RWPE1 (cell line): ENCODE measurements at regions not wholly inside any gene's neighbourhood (a gene's known extent, or its start where the extent isn't known, plus 50 kb on each side); places are given as distances from the start of the nearest gene placed in this dataset.

Source experiments
- CTCF ChIA-PET: fragments of 350-600 bp; sonication (Branson Sonifier 250); formaldehyde crosslinking; extraction: SDS; loops from one replicate; lab custom pipeline; 2021; lab: Yijun Ruan, JAX
- POLR2A ChIA-PET: fragments of 400-600 bp; formaldehyde crosslinking; extraction: SDS; loops from one replicate; lab custom pipeline; 2020; ENCODE audit warnings: antibody characterized with exemption; ENCODE audit not compliant: low non-redundant PET; lab: Yijun Ruan, JAX
- DNase-seq: peaks from one replicate; pipeline ENCODE4 v3.0.0; 2012; ENCODE audit warnings: low spot score
- H3K27ac ChIP-seq: fragments of 450-650 bp; 2 replicates; pipeline ENCODE4 v1.5.1; 2017
- CTCF ChIP-seq: fragments of 450-650 bp; conservative IDR thresholded peaks from 2 replicates; pipeline ENCODE4 v1.5.1; 2017; ENCODE audit warnings: low read depth, mild to moderate bottlenecking

GRCh38 chr6:168180548-168181011, 101.6 kb upstream of the FRMD1 start:
- no peak overlapping the region for H3K27ac ChIP-seq
- ChIA-PET CTCF (no interaction called here), POLR2A (no interaction called here)
- TF ChIP-seq CTCF, result no peak
- no peak for DNase-seq

DNA sequence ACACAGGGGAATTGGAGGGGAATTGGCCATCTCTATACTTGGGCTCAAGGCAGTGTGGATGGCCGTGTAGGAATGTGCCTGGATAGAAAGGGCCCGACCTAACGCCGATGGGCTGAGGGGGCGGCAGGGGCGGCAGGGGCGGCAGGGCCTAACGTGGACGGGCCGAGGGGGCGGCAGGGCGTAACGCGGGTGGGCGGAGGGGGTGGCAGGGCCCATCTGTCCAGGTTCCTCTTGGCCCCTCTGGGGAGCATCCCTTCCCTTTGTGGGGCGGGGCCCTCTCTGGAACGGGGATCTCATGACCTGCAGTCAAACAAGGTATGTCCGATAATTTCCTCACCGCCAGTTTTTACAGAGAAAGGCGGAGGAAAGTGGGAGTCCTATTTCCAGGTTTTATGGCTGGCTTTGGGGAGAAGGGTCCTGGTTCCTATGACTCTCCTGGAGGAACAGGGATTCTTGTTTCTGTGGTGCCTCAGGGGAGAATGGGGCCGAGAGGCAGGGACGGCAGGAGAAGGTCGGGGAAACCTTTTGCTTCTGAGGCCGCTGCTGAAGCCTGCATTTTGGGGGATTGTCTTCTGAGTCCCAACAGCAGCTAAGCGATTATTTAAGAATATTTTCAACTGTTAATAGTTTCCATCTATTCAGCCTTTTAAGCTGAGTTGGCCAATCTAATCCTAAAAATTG, 100.8 kb upstream of the FRMD1 start:
- ChIA-PET POLR2A (no interaction called here), CTCF (no interaction called here)
- H3K27ac ChIP-seq, result no peak overlapping the region
- no peak for TF ChIP-seq CTCF
- DNase-seq, result no peak

DNA sequence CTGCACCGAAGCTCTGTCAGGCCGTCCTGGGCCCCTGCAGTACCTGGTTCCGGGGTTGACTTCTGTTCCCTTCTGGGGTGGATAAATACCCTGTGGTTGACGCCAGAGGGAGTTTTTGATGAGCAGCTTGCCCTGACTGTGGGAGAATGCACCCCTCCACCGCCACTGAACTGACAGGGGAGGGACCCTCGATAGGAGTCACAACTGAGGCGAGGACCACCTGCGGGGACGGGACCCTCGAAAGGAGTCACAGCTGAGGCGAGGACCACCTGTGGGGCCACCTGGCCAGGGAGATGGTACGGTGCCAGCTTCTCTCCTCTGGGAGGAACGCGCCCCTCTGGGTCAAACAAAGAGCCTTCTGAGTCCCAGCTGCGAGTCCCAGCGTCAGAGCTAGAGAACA, 100.1 kb upstream of the FRMD1 start:
- no peak for DNase-seq
- ChIA-PET POLR2A (interaction anchor here (0.6 kb wide), 1 partner anchor 1582 kb away, joined by 3 read pairs; no protein-coding TSS in a partner anchor), CTCF (interaction anchor here (0.6 to 0.7 kb wide), 2 partner anchors 14 to 20 kb away, joined by 3 to 7 read pairs; no protein-coding TSS in a partner anchor)
- TF ChIP-seq CTCF, result no peak
- no peak overlapping the region for H3K27ac ChIP-seq

GRCh38 chr6:168177103-168177891, 98.3 kb upstream of the FRMD1 start:
- CTCF ChIA-PET, result no interaction called here
- POLR2A ChIA-PET, result no interaction called here
- TF ChIP-seq CTCF, result no peak
- H3K27ac ChIP-seq, result no peak overlapping the region
- no peak for DNase-seq

- no peak overlapping the region for H3K27ac ChIP-seq
- POLR2A ChIA-PET, result no interaction called here
Measured at GRCh38 chr6:168171673-168172353, 92.8 kb upstream of the FRMD1 start.

More at GRCh38 chr6:168171673-168172353, 92.8 kb upstream of the FRMD1 start:
- DNase-seq, result no peak
- CTCF ChIA-PET, result interaction anchor here (0.7 kb wide), 1 partner anchor 150 kb away, joined by 5 read pairs; no protein-coding TSS in a partner anchor
- no peak for TF ChIP-seq CTCF
